K562 (cell line): ENCODE measurements at regions not wholly inside any gene's neighbourhood (a gene's known extent, or its start where the extent isn't known, plus 50 kb on each side); places are given as distances from the start of the nearest gene placed in this dataset.

Experiments
- ATAC-seq: fragments of 200-7000 bp; cut with Tn5 transposase; 3 replicates; pipeline ENCODE4 v1.9.1; 2020; ENCODE audit warnings: moderate library complexity
- BruUV-seq: library from RNA; stranded (reverse); fragments of 400-500 nt; replicated peaks from 2 replicates; lab custom pipeline; 2021; lab: Mats Ljungman, UMichigan
- CTCF ChIA-PET: fragments of 300-600 bp; formaldehyde crosslinking; extraction: SDS; loops from one replicate; lab custom pipeline; 2021; ENCODE audit warnings: low intra/inter-chr PET ratio; lab: Yijun Ruan, JAX
- POLR2A ChIA-PET: fragments of 300-600, 350-650 bp; sonication (Branson Sonifier 250); formaldehyde crosslinking; extraction: SDS; loops from one replicate; lab custom pipeline; 2021; ENCODE audit warnings: antibody characterized with exemption, inconsistent platforms; lab: Yijun Ruan, JAX
- DNase-seq, 4 experiments: peaks; one replicate each; pipeline versions ENCODE4 v3.0.0 to v3.0.0-alpha.2; 2011 to 2018; ENCODE audit warnings: low spot score in 3 of 4, mixed read lengths in 3 of 4; ENCODE audit errors: extremely low read depth in 1 of 4
- FAIRE-seq: peaks from 2 replicates; lab custom pipeline; 2011; peaks lifted over from hg19 to GRCh38; lab: Jason Lieb, UNC
- H2AFZ ChIP-seq: 2 replicates; pipeline ENCODE4 v1.6.0; 2011; ENCODE audit warnings: low read depth, low read length, control low read depth, inconsistent platforms
- H3K27ac ChIP-seq: fragments of 200-600 bp; 3 replicates; pipeline ENCODE4 v1.8.0; 2011; ENCODE audit warnings: low read depth, mild to moderate bottlenecking, control low read depth, inconsistent platforms, low read length, moderate library complexity, mixed read lengths; ENCODE audit errors: extremely low read depth
- H3K27me3 ChIP-seq, 2 experiments: fragments of 300-600 bp in 1 of 2; 2 replicates in 1 of 2; 3 replicates in 1 of 2; pipeline versions ENCODE4 v1.6.0 to v1.8.0; 2011; ENCODE audit warnings: inconsistent platforms in 2 of 2, low read length in 2 of 2, mild to moderate bottlenecking in 1 of 2, mixed read lengths in 1 of 2, moderate library complexity in 1 of 2; ENCODE audit not compliant: control insufficient read depth in 2 of 2, insufficient read depth in 2 of 2
- H3K36me3 ChIP-seq: fragments of 300-600 bp; 3 replicates; pipeline ENCODE4 v1.8.0; 2011; ENCODE audit warnings: mild to moderate bottlenecking, low read length, inconsistent platforms; ENCODE audit not compliant: control insufficient read depth, insufficient read depth
- H3K4me1 ChIP-seq, 2 experiments: fragments of 200-600 bp in 1 of 2; replicated peaks in 1 of 2; 2 replicates in 1 of 2; 3 replicates in 1 of 2; pipeline versions ENCODE4 v1.5.1 to v1.8.0; 2011; ENCODE audit warnings: inconsistent platforms in 2 of 2, low read length in 2 of 2, mild to moderate bottlenecking in 1 of 2, mixed read lengths in 1 of 2, moderate library complexity in 1 of 2; ENCODE audit not compliant: control insufficient read depth in 2 of 2, insufficient read depth in 2 of 2
- H3K4me2 ChIP-seq: 2 replicates; pipeline ENCODE4 v1.6.1; 2011; ENCODE audit warnings: low read length, control low read depth, inconsistent platforms, mixed read lengths; ENCODE audit not compliant: insufficient read depth
- H3K4me3 ChIP-seq: fragments of 200-600 bp; sonication (generic), shearing (Covaris generic); 2 replicates; pipeline ENCODE4 v1.5.1; 2016; ENCODE audit warnings: control low read depth, inconsistent platforms
- H3K79me2 ChIP-seq: fragments of 200-600 bp; 3 replicates; pipeline ENCODE4 v1.8.0; 2011; ENCODE audit warnings: low read length, inconsistent platforms; ENCODE audit not compliant: control insufficient read depth, insufficient read depth
- H3K9ac ChIP-seq, 2 experiments: 2 replicates each; pipeline versions ENCODE4 v1.6.0 to v1.6.1; 2011; ENCODE audit warnings: low read depth in 2 of 2, low read length in 2 of 2, control low read depth in 1 of 2, inconsistent platforms in 1 of 2, mild to moderate bottlenecking in 1 of 2, mixed read lengths in 1 of 2; ENCODE audit not compliant: insufficient read depth in 1 of 2
- H3K9me1 ChIP-seq: one replicate; pipeline ENCODE4 v1.6.0; 2011; ENCODE audit warnings: inconsistent platforms, mild to moderate bottlenecking, low read length, moderate library complexity; ENCODE audit not compliant: control insufficient read depth, insufficient read depth
- H3K9me3 ChIP-seq: replicated peaks from 2 replicates; pipeline ENCODE4 v1.5.1; 2011; ENCODE audit warnings: low read depth, low read length, inconsistent platforms; ENCODE audit not compliant: control insufficient read depth, insufficient read depth
- H4K20me1 ChIP-seq: replicated peaks from 2 replicates; pipeline ENCODE4 v1.6.1; 2011; ENCODE audit warnings: low read length, inconsistent platforms, mixed read lengths; ENCODE audit not compliant: control insufficient read depth, insufficient read depth
- BRCA1 ChIP-seq, 2 experiments: fragments of 450-650 bp in 1 of 2; sonication (generic) in 1 of 2; formaldehyde crosslinking in 1 of 2; IDR thresholded peaks; 2 replicates each; pipeline versions ENCODE4 v1.5.0 to v1.6.1; 2017 to 2020; ENCODE audit warnings: mild to moderate bottlenecking in 1 of 2, missing genetic modification reagents in 1 of 2
- C11orf30 ChIP-seq: fragments of 450-650 bp; IDR thresholded peaks from 2 replicates; pipeline ENCODE4 v1.6.1; 2016; ENCODE audit warnings: low read depth, mild to moderate bottlenecking
- CBFA2T2 ChIP-seq: fragments of 450-650 bp; conservative IDR thresholded peaks from 2 replicates; pipeline ENCODE4 v1.6.1; 2017; ENCODE audit warnings: mild to moderate bottlenecking
- FOXJ2 ChIP-seq: fragments of 200-800 bp; sonication (Bioruptor generic); IDR thresholded peaks from 2 replicates; pipeline ENCODE4 v1.6.1; 2016; ENCODE audit warnings: missing genetic modification characterization, missing compliant biosample characterization
- KHSRP ChIP-seq: fragments of 450-650 bp; IDR thresholded peaks from 2 replicates; pipeline ENCODE4 v1.6.1; 2017
- KLF13 ChIP-seq: fragments of 450-650 bp; IDR thresholded peaks from 2 replicates; pipeline ENCODE4 v1.6.1; 2016; ENCODE audit warnings: missing genetic modification characterization, low read depth, mild to moderate bottlenecking, missing compliant biosample characterization, moderate library complexity, borderline replicate concordance
- NCOA2 ChIP-seq, 2 experiments: fragments of 450-650 bp; IDR thresholded peaks; 2 replicates each; pipeline ENCODE4 v1.6.1; 2018; ENCODE audit warnings: mild to moderate bottlenecking in 2 of 2, moderate library complexity in 1 of 2; ENCODE audit not compliant: partially characterized antibody in 2 of 2
- NFXL1 ChIP-seq: fragments of 450-650 bp; formaldehyde crosslinking; IDR thresholded peaks from 2 replicates; pipeline ENCODE4 v1.4.0; 2021; ENCODE audit warnings: mild to moderate bottlenecking
- SIRT6 ChIP-seq: IDR thresholded peaks from one replicate; pipeline ENCODE4 v1.6.1; 2012; ENCODE audit warnings: low read depth, mild to moderate bottlenecking, control low read depth, inconsistent platforms, low read length, moderate library complexity
- SMAD1 ChIP-seq: fragments of 150-350 bp; IDR thresholded peaks from 2 replicates; pipeline ENCODE4 v1.6.1; 2014; ENCODE audit warnings: low read length, low read depth; ENCODE audit not compliant: partially characterized antibody
- WHSC1 ChIP-seq: IDR thresholded peaks from one replicate; pipeline ENCODE4 v1.6.1; 2012; ENCODE audit warnings: low read length, control low read depth, inconsistent platforms
- ZBTB17 ChIP-seq: fragments of 450-650 bp; formaldehyde crosslinking; IDR thresholded peaks from 2 replicates; pipeline ENCODE4 v1.4.0; 2020; ENCODE audit warnings: mild to moderate bottlenecking
- ZNF668 ChIP-seq: fragments of 250-450 bp; sonication (Bioruptor Pico); IDR thresholded peaks from 2 replicates; pipeline ENCODE4 v1.8.0; 2022; ENCODE audit warnings: mild to moderate bottlenecking, inconsistent platforms
- ZNF77 ChIP-seq: fragments of 250-450 bp; sonication (Bioruptor Pico); IDR thresholded peaks from 2 replicates; pipeline ENCODE4 v1.5.0; 2020
- WGBS: fragments of 100-300 bp; shearing (Covaris generic); methylation state at CpG from one replicate; pipeline ENCODE4 v1.1.6; 2016; ENCODE audit warnings: low coverage, mixed read lengths; ENCODE audit not compliant: insufficient coverage; ENCODE audit errors: missing lambda C conversion rate; 5-methylcytosine and 5-hydroxymethylcytosine counted together
- in situ Hi-C: fragments of 300-500 bp; cut with MboI; formaldehyde crosslinking; loops from 4 replicates; pipeline ENCODE4 v1.15.0; 2018; ENCODE audit warnings: inconsistent platforms, mixed read lengths
- intact Hi-C: fragments of 100-400 bp; cut with micrococcal nuclease; formaldehyde crosslinking; loops from 2 replicates; pipeline ENCODE4 v1.14.2; 2022
- TF ChIP-seq, protein P1 (sequence below): fragments of 200-800 bp; sonication (Bioruptor generic); IDR thresholded peaks from 2 replicates; pipeline ENCODE4 v1.6.1; 2017; ENCODE audit warnings: missing genetic modification characterization, missing compliant biosample characterization
- TF ChIP-seq, protein P2 (sequence below): fragments of 200-800 bp; sonication (Bioruptor generic); IDR thresholded peaks from 2 replicates; pipeline ENCODE4 v1.6.1; 2017; ENCODE audit warnings: missing genetic modification characterization, missing compliant biosample characterization
- TF ChIP-seq, protein P3 (sequence below): sonication (generic); formaldehyde crosslinking; IDR thresholded peaks from 2 replicates; pipeline ENCODE4 v1.8.0; 2023; ENCODE audit warnings: mild to moderate bottlenecking, missing genetic modification reagents

DNA sequence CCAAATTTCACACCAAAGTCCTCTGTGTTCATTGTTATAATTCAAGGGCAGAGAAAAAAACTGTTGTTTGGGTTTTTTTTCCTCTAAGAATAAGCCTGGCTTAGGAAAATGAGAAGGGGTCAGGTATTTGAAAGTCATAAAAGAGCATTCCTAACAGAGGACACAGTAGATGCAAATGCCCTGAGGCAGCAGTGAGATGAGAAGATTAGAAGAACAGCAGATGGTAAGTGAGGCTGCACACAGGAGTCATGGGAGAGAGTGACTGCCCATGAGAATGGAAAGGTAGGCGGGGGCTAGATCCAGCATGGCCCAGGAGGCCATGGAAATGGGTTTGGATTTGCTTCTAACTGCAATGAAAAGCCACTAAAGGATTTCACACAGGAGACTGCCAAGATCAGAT, 107.5 kb upstream of the RBPJ start:
- ATAC-seq (no peak), DNase-seq (no peak), FAIRE-seq (no peak)
- Histone ChIP-seq H3K9me3 (no peaks in the 10 kb centered on the region), H3K9me1 (no peaks in the 10 kb centered on the region), H3K4me2 (no peak overlapping the region), H3K4me3 (no peak overlapping the region), H3K9ac (no peak overlapping the region), H3K27ac (no peak overlapping the region), H2AFZ (no peak overlapping the region), H3K4me1 (no peaks in the 10 kb centered on the region), H3K27me3 (peaks cover 0 to 26% of the 10 kb centered on the region in 2 experiments; a peak in 3 of 5 replicates), H3K79me2 (no peaks in the 10 kb centered on the region), H4K20me1 (no peaks in the 10 kb centered on the region), H3K36me3 (no peaks in the 10 kb centered on the region)
- WGBS: 0% methylated on average over 1 of the region's 1 CpG
- in situ Hi-C loops: no loop called here
- TF ChIP-seq ZBTB17 (CRISPR knock-in tag): no peak
- TF ChIP-seq ZNF668 (CRISPR knock-in tag): no peak
- TF ChIP-seq BRCA1 (IDR thresholded peaks at IDR 0.05): no peak
- TF ChIP-seq BRCA1 (CRISPR knock-in tag; IDR thresholded peaks at IDR 0.05): no peak
- TF ChIP-seq WHSC1: no peak
- TF ChIP-seq ZNF77 (CRISPR knock-in tag): no peak
- no peak for TF ChIP-seq KLF13 (tag)
- TF ChIP-seq, protein P1, sequence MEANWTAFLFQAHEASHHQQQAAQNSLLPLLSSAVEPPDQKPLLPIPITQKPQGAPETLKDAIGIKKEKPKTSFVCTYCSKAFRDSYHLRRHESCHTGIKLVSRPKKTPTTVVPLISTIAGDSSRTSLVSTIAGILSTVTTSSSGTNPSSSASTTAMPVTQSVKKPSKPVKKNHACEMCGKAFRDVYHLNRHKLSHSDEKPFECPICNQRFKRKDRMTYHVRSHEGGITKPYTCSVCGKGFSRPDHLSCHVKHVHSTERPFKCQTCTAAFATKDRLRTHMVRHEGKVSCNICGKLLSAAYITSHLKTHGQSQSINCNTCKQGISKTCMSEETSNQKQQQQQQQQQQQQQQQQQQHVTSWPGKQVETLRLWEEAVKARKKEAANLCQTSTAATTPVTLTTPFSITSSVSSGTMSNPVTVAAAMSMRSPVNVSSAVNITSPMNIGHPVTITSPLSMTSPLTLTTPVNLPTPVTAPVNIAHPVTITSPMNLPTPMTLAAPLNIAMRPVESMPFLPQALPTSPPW (CRISPR knock-in tag): no peak
- TF ChIP-seq FOXJ2 (tag): no peak
- TF ChIP-seq KHSRP: no peak
- TF ChIP-seq SMAD1: no peak
- no peak for TF ChIP-seq NCOA2 (IDR thresholded peaks at IDR 0.05; ENCODE audit: partially characterized antibody in 2 of 2)
- no peak for TF ChIP-seq SIRT6
- TF ChIP-seq, protein P2, sequence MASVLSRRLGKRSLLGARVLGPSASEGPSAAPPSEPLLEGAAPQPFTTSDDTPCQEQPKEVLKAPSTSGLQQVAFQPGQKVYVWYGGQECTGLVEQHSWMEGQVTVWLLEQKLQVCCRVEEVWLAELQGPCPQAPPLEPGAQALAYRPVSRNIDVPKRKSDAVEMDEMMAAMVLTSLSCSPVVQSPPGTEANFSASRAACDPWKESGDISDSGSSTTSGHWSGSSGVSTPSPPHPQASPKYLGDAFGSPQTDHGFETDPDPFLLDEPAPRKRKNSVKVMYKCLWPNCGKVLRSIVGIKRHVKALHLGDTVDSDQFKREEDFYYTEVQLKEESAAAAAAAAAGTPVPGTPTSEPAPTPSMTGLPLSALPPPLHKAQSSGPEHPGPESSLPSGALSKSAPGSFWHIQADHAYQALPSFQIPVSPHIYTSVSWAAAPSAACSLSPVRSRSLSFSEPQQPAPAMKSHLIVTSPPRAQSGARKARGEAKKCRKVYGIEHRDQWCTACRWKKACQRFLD (CRISPR knock-in tag): no peak
- TF ChIP-seq CBFA2T2: no peak
- no peak for TF ChIP-seq NFXL1
- TF ChIP-seq, protein P3, sequence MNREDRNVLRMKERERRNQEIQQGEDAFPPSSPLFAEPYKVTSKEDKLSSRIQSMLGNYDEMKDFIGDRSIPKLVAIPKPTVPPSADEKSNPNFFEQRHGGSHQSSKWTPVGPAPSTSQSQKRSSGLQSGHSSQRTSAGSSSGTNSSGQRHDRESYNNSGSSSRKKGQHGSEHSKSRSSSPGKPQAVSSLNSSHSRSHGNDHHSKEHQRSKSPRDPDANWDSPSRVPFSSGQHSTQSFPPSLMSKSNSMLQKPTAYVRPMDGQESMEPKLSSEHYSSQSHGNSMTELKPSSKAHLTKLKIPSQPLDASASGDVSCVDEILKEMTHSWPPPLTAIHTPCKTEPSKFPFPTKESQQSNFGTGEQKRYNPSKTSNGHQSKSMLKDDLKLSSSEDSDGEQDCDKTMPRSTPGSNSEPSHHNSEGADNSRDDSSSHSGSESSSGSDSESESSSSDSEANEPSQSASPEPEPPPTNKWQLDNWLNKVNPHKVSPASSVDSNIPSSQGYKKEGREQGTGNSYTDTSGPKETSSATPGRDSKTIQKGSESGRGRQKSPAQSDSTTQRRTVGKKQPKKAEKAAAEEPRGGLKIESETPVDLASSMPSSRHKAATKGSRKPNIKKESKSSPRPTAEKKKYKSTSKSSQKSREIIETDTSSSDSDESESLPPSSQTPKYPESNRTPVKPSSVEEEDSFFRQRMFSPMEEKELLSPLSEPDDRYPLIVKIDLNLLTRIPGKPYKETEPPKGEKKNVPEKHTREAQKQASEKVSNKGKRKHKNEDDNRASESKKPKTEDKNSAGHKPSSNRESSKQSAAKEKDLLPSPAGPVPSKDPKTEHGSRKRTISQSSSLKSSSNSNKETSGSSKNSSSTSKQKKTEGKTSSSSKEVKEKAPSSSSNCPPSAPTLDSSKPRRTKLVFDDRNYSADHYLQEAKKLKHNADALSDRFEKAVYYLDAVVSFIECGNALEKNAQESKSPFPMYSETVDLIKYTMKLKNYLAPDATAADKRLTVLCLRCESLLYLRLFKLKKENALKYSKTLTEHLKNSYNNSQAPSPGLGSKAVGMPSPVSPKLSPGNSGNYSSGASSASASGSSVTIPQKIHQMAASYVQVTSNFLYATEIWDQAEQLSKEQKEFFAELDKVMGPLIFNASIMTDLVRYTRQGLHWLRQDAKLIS (CRISPR knock-in tag): no peak
- TF ChIP-seq C11orf30: no peak
- intact Hi-C loops: loop anchor here (10.0 kb wide), 1 partner anchor 801 kb away; no protein-coding TSS in a partner anchor
- POLR2A ChIA-PET: interaction anchor here (0.7 kb wide), 1 partner anchor 9 kb away, joined by 3 read pairs; no protein-coding TSS in a partner anchor
- CTCF ChIA-PET: no interaction called here
- no TSS peak for BruUV-seq
